H1 (cell line): ENCODE measurements at regions not wholly inside any gene's neighbourhood (a gene's known extent, or its start where the extent isn't known, plus 50 kb on each side); places are given as distances from the start of the nearest gene placed in this dataset.

Experiments used
- GTF2F1 ChIP-seq: IDR thresholded peaks from 2 replicates; pipeline ENCODE4 v1.6.1; 2012; ENCODE audit warnings: low read depth, low read length, improper control_type of control experiment, borderline replicate concordance
- POLR2AphosphoS5 ChIP-seq: IDR thresholded peaks from 2 replicates; pipeline ENCODE4 v1.6.1; 2011; ENCODE audit warnings: low read depth, low read length

DNA sequence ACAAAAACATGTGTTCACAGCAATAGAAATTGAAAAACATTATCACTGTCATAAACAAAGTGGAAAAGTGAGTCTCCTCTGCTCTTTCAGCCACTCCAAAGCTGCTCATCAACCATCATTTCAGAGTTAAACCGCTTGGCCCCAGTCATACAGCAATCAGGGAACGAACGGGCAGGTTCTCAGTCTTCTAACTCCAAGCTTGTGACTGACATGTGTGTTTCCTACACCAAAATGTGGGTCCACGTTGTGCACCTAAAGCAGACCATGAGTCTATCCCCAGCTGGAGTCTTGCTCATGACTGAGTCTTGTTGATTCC is 582.6 kb upstream of the ID2 start (continued):
- TF ChIP-seq POLR2AphosphoS5 (no peak), GTF2F1 (no peak)
